HUES64 (cell line): ENCODE measurements at regions not wholly inside any gene's neighbourhood (a gene's known extent, or its start where the extent isn't known, plus 50 kb on each side); places are given as distances from the start of the nearest gene placed in this dataset.

Experiments used
- H3K27ac ChIP-seq: 2 replicates; pipeline ENCODE4 v1.7.0; 2013; ENCODE audit warnings: low read depth, low read length, inconsistent platforms
- H3K27me3 ChIP-seq: 2 replicates; pipeline ENCODE4 v1.6.1; 2013; ENCODE audit warnings: mild to moderate bottlenecking, low read length; ENCODE audit not compliant: insufficient read depth
- H3K36me3 ChIP-seq: 2 replicates; pipeline ENCODE4 v1.6.1; 2013; ENCODE audit warnings: mild to moderate bottlenecking, low read length; ENCODE audit not compliant: insufficient read depth
- H3K4me1 ChIP-seq: 2 replicates; pipeline ENCODE4 v1.6.1; 2013; ENCODE audit warnings: mild to moderate bottlenecking, low read length, moderate library complexity; ENCODE audit not compliant: insufficient read depth
- H3K4me3 ChIP-seq: 2 replicates; pipeline ENCODE4 v1.5.1; 2013; ENCODE audit warnings: mild to moderate bottlenecking, low read length, moderate library complexity
- H3K9ac ChIP-seq: 2 replicates; pipeline ENCODE4 v1.6.1; 2013; ENCODE audit warnings: mild to moderate bottlenecking, low read depth, low read length
- H3K9me3 ChIP-seq: 2 replicates; pipeline ENCODE4 v1.6.1; 2013; ENCODE audit warnings: low read depth, low read length; ENCODE audit not compliant: insufficient read depth
- WGBS: fragments of 150-250, 120-280 bp; methylation state at CpG from one replicate; pipeline ENCODE4 v1.1.7; 2013; ENCODE audit warnings: missing lambda C conversion rate; 5-methylcytosine and 5-hydroxymethylcytosine counted together

DNA sequence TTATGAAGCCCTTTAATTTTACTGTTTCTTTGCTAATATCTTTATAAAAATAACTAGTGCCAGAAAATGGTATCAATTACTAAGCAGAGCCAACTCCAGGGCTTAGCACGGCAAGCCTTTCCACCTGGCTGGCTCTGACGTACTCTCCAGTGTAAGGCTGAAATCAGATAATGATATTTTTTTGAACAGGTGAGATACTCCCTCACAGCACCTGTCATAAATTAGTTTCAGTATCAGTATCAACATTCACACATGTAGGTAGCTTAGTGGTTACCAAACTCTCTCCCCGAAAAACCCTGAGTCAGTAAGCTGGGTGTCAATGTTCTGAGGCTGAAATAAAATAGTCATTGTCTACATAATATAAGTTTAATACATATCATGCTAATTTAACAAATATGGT, 710.1 kb downstream of the SQOR start:
- Histone ChIP-seq H3K36me3 (no peaks in the 10 kb centered on the region), H3K9me3 (no peaks in the 10 kb centered on the region), H3K4me1 (peaks cover 16% of the 10 kb centered on the region), H3K9ac (no peak overlapping the region), H3K27me3 (no peaks in the 10 kb centered on the region), H3K4me3 (no peak overlapping the region), H3K27ac (no peak overlapping the region)
- 100% methylated on average over 2 of the region's 3 CpGs for WGBS

DNA sequence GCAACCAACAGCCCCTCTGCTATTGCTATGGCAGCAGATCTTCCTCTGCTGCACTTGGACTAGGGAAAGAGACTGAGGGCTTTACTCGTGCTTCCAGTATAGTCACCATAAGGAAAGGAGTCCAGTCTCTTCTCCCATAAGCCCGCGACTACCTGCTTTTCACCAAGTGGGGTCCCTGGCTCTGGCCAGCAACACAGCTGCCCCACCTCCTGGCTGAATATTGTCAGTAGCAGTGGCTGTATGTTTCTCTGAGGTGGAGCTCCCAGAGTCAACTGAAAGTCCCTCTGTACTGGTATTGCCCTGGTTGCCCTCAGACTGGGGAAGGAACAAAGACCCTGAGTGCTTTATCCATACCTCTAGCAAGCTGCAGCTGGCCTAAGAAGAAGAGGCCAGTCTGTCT, 719.6 kb downstream of the SQOR start:
- no peaks in the 10 kb centered on the region for H3K36me3 ChIP-seq
- no peaks in the 10 kb centered on the region for H3K27me3 ChIP-seq
- no peaks in the 10 kb centered on the region for H3K4me1 ChIP-seq
- no peak overlapping the region for H3K27ac ChIP-seq
- WGBS: 88% methylated on average over 3 of the region's 3 CpGs
- no peak overlapping the region for H3K9ac ChIP-seq
- H3K4me3 ChIP-seq: no peak overlapping the region
- H3K9me3 ChIP-seq: no peaks in the 10 kb centered on the region

DNA sequence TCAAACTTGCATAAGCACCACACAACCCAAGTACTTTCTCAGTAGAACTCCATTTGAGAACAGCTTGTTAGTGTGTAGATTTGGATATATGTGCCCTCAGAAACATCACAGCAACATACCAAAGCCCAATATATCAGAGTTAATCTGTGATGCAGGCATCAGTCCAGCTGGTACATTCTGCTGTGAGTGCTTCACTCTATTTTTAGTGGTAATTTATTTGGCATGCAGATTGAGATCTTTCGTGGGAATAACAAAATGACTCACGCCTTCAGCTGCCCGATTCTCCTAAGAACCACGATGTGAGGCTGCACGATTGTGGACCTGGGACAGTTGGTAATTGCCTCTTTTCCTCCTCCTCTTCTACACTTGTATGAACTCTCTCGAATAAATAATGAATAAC, 730.7 kb downstream of the SQOR start:
- no peak overlapping the region for H3K9ac ChIP-seq
- no peaks in the 10 kb centered on the region for H3K9me3 ChIP-seq
- H3K4me1 ChIP-seq: no peaks in the 10 kb centered on the region
- no peaks in the 10 kb centered on the region for H3K27me3 ChIP-seq
- H3K27ac ChIP-seq: no peak overlapping the region
- no peaks in the 10 kb centered on the region for H3K36me3 ChIP-seq
- no peak overlapping the region for H3K4me3 ChIP-seq
- 95% methylated on average over 6 of the region's 6 CpGs for WGBS

DNA sequence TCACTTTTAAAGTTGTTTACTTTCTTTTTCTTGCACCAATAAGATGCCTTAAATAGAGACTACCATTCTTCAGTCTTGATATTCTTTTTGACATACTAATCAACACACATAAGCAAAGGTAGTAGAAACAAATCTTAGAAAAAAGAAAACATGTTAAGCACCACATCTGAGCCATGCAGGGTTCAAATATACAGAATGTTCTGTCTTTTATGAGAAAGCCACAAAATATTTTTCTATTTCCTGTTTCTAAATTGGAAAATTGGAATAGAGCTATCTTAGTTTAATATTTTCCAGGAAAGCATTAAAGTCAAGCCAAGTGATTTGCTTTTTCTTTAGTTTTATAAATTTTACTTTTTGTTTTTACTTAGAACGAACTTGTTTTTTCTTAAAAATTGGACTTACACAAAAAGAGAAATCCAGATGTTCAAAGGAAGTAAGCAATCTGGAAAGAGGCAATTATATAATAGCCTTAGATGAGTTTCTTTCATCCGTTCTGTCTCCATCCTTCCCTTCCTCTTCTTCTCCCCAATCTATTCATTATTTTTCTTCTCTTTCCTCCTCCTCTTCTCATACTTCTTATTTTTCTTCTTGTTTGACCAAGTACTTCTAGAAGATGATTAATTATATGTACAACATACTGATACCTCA, 731.7 kb downstream of the SQOR start:
- Histone ChIP-seq H3K4me3 (no peak overlapping the region), H3K36me3 (no peaks in the 10 kb centered on the region), H3K9ac (no peak overlapping the region), H3K9me3 (no peaks in the 10 kb centered on the region; the same call in 1 of the 2 replicates), H3K4me1 (no peaks in the 10 kb centered on the region), H3K27ac (no peak overlapping the region), H3K27me3 (no peaks in the 10 kb centered on the region)
- 83% methylated on average over 1 of the region's 2 CpGs for WGBS

DNA sequence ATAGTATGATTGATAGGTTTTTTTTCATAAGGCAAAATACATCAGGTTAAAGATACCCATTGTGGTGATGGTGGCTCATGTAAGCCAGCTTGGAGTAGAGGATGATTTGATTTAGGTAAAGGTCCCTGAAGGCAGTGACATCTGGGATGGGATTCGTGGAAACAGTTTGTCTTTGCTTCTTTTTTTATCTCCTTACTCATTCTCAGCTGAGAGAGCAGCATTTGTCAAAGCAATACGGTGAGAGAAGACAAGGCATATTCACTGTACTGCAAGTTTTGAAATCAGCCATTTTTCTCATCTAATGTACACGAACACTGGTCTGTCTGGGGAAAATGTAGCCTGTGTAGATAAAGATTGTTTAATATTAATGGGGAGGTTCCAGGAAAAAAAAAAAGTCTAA, 749.1 kb downstream of the SQOR start:
- no peaks in the 10 kb centered on the region for H3K9me3 ChIP-seq
- no peaks in the 10 kb centered on the region for H3K4me1 ChIP-seq
- H3K27ac ChIP-seq: no peak overlapping the region
- H3K27me3 ChIP-seq: no peaks in the 10 kb centered on the region
- H3K4me3 ChIP-seq: no peak overlapping the region
- WGBS: 96% methylated on average over 3 of the region's 3 CpGs
- no peak overlapping the region for H3K9ac ChIP-seq
- H3K36me3 ChIP-seq: no peaks in the 10 kb centered on the region

DNA sequence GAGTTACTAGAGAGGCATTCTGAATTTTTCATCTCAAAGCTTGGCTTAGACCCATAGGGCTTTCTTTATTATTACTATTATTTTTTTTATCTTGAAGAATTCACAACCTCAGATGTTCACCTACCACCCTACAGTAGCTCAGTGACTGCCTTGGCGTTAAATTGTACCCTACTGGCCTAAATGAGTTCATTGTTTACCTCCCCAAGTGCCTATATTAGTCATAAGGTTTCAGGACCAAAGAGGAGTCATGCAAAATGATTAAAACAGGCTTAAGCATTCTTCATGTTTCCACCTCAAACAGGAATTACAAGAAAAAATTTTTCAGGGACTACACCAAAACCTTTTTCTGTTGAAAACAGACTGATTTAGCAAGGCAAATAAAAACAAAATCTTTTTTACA, 751.5 kb downstream of the SQOR start:
- Histone ChIP-seq H3K9me3 (no peaks in the 10 kb centered on the region), H3K27me3 (no peaks in the 10 kb centered on the region), H3K36me3 (no peaks in the 10 kb centered on the region), H3K9ac (no peak overlapping the region), H3K4me1 (no peaks in the 10 kb centered on the region), H3K27ac (no peak overlapping the region), H3K4me3 (no peak overlapping the region)
- WGBS: 100% methylated on average over 1 of the region's 1 CpG

DNA sequence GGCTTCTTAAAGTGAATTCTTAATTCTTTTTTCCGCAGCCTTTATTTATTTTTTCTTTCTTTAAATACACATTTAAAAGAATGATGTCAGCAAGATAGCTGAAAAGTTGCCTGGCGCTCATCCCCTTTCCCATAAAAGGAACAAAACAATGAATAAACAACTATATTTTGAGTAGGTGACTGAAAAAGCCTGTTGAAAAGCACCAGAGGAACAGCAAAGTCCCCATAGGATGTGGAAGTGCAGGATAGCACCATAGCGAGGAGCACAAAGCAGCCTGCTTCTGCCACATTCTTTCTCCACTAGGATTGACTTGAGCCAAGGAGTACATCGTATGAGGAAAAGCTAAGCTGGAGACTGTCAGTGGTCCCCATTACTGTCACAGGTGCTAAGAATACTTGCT, 754.9 kb downstream of the SQOR start:
- Histone ChIP-seq H3K4me3 (no peak overlapping the region), H3K9ac (no peak overlapping the region), H3K27me3 (no peaks in the 10 kb centered on the region), H3K4me1 (no peaks in the 10 kb centered on the region), H3K9me3 (no peaks in the 10 kb centered on the region), H3K36me3 (no peaks in the 10 kb centered on the region), H3K27ac (no peak overlapping the region)
- 93% methylated on average over 2 of the region's 4 CpGs for WGBS

DNA sequence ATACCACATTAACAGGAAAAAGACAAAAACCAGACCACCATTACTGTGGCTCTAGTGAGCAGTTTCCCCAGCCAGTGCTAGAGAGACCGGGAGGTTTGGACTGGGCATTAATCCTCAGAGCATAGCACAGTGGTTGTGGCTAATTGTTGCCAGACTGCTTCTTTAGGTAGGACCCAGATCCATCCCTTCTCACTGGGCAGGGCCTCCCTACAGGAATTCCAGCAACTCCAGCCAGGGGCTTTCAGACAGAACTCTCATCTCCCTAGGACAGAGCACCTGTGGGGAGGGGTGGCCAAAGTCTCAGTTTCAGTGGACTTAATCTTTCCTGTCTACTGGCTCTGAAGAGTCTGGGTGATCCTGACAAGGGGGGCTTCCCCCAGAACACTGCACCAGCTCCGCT, 759.6 kb downstream of the SQOR start:
- Histone ChIP-seq H3K36me3 (no peaks in the 10 kb centered on the region), H3K4me3 (no peak overlapping the region), H3K27me3 (no peaks in the 10 kb centered on the region), H3K4me1 (no peaks in the 10 kb centered on the region), H3K9me3 (no peaks in the 10 kb centered on the region), H3K9ac (no peak overlapping the region), H3K27ac (no peak overlapping the region)
- 96% methylated on average over 2 of the region's 2 CpGs for WGBS

DNA sequence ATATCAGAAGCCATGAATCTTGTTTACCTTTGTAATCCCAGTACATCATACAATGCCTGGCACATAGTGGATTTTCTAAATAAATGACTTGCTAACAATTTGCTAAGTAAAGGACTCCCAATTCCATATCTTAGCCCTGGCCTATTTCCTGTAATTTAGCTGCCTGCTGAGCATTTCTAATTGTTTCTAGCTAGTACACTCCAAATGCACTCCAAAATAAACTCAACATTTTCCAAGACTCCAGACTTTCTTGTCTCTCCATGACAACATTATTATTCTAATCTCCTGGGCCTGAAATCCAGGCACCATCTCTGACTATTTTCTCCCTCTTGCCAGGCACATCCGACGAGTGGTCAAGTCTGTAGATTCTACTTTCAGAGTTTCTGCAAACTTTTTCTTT, 773.5 kb downstream of the SQOR start:
- Histone ChIP-seq H3K9ac (no peak overlapping the region), H3K36me3 (no peaks in the 10 kb centered on the region), H3K4me3 (no peak overlapping the region), H3K9me3 (no peaks in the 10 kb centered on the region), H3K27me3 (no peaks in the 10 kb centered on the region), H3K4me1 (peaks cover 27% of the 10 kb centered on the region), H3K27ac (no peak overlapping the region)
- WGBS: 93% methylated on average over 2 of the region's 2 CpGs

DNA sequence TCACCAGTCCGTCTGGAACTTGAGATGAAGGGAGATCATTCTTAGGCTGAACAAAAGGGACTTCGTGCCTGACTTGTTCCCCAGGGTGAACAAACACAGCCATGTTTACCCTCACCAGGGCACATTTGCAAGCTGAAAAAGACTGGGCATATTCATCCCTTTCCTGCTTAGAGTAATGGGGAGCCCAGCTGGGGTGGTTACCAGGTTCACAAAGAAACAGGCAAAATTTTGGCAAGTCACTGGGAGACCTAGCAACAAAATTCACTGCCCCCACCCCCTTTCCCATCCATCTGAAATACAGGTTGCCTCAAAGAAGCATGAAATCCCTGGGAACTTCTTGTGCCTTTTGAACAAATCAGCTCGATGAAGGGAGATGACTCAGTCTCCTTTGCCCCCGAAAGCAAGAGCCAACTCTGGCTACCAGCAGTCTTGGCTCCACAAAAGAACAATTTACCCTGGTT, 775.0 kb downstream of the SQOR start:
- Histone ChIP-seq H3K27me3 (no peaks in the 10 kb centered on the region), H3K9ac (no peak overlapping the region), H3K9me3 (no peaks in the 10 kb centered on the region), H3K4me1 (peaks cover 24% of the 10 kb centered on the region), H3K4me3 (no peak overlapping the region), H3K27ac (no peak overlapping the region), H3K36me3 (no peaks in the 10 kb centered on the region)
- 82% methylated on average over 4 of the region's 4 CpGs for WGBS

DNA sequence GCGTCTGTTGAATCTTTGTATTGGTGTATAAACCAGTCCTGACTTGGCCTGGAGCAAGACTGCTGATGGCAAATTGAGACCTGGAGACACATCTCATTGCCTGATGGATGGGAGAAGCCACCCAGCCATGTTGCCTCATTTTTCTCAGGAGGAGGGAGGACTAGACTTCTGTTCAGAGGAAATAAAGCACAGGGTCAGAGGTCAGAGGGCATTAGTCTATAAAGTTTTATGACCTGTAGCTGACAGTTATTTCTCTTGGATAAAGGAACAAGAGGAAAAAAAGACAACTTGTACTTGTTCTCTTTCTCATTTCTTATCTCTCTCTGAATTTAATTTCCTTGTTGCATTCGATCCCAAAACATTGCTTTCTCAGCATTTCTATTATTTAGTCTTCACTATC, 775.9 kb downstream of the SQOR start:
- Histone ChIP-seq H3K4me3 (no peak overlapping the region), H3K27me3 (no peaks in the 10 kb centered on the region), H3K9me3 (no peaks in the 10 kb centered on the region), H3K27ac (no peak overlapping the region), H3K4me1 (peaks cover 19% of the 10 kb centered on the region), H3K36me3 (no peaks in the 10 kb centered on the region), H3K9ac (no peak overlapping the region)
- 95% methylated on average over 2 of the region's 2 CpGs for WGBS

DNA sequence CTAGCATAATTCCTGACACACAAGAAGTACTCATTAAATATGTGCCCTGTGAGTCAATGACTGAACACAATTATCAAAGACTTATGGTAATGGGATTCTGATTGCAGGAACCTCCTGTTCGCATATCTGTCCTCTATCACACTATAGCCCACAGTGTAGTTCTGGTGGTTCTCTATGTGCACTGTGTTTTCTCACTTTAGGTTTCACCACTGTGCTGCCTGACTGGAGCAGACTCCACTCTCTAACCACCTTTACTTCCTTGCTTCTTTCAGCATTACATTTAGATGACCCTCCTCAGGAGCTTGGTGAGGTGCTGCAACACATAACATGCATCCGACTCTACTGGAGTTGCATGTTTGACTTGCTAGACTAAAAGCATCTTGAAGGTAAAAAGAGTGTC, 777.1 kb downstream of the SQOR start:
- WGBS: 98% methylated on average over 2 of the region's 2 CpGs
- H3K27ac ChIP-seq: no peak overlapping the region
- H3K9me3 ChIP-seq: no peaks in the 10 kb centered on the region
- no peak overlapping the region for H3K4me3 ChIP-seq
- no peak overlapping the region for H3K9ac ChIP-seq
- no peaks in the 10 kb centered on the region for H3K27me3 ChIP-seq
- H3K36me3 ChIP-seq: no peaks in the 10 kb centered on the region
- peaks cover 10% of the 10 kb centered on the region for H3K4me1 ChIP-seq
